ENCODE measurements at regions not wholly inside any gene's neighbourhood (a gene's known extent, or its start where the extent isn't known, plus 50 kb on each side); places are given as distances from the start of the nearest gene placed in this dataset.

DNA sequence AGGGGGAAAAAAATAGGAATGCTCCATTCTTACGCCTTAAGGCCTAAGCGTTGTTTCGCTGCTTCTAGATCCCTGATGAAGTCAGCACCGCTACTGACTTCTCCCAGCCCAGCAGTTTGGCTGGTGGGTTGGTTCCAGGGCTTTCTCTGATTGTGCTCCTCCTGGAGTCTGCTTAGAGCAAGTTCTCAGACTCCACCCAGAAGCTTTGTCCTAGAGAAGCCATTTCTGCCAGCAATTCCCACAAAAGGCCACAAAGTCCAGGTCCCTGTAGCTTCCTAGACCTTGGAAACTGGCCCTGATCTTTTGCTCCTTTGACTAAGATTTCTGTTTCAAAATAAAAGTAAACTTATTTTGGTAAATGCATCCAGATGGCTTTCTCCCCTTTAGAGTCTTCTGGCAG is 65.4 kb downstream of the KCTD12 start:
- TF ChIP-seq, protein P1, sequence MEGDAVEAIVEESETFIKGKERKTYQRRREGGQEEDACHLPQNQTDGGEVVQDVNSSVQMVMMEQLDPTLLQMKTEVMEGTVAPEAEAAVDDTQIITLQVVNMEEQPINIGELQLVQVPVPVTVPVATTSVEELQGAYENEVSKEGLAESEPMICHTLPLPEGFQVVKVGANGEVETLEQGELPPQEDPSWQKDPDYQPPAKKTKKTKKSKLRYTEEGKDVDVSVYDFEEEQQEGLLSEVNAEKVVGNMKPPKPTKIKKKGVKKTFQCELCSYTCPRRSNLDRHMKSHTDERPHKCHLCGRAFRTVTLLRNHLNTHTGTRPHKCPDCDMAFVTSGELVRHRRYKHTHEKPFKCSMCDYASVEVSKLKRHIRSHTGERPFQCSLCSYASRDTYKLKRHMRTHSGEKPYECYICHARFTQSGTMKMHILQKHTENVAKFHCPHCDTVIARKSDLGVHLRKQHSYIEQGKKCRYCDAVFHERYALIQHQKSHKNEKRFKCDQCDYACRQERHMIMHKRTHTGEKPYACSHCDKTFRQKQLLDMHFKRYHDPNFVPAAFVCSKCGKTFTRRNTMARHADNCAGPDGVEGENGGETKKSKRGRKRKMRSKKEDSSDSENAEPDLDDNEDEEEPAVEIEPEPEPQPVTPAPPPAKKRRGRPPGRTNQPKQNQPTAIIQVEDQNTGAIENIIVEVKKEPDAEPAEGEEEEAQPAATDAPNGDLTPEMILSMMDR (conservative IDR thresholded peaks at IDR 0.05; ENCODE audit: low read depth, low read length): no peak
- H3K4me3 ChIP-seq (ENCODE audit: low read length): no peak overlapping the region
- no peak for DNase-seq (ENCODE audit: low read depth)

DNA sequence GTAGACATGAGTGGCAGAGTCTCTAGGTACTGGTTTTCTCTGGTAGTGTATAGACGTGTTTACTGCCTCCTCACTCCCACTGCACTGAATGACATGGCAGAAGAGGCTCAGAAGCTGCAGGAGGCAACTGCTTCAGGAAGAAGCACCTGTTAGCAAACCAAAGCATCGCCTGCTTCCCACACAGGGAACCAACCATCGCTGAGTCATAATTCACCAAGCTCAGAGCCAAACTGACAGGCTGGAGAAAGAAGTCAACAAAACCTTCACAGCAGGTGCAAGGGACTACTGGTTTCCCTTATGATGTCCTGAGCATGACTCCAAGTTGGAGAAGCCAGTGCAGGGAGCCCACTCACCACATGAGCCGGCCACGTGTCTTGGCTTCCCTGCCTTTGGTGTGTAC is 69.8 kb downstream of the KCTD12 start:
- no peak overlapping the region for H3K4me3 ChIP-seq (ENCODE audit: low read length)
- TF ChIP-seq, protein P1 (conservative IDR thresholded peaks at IDR 0.05; ENCODE audit: low read depth, low read length): no peak
- no peak for DNase-seq (ENCODE audit: low read depth)

DNA sequence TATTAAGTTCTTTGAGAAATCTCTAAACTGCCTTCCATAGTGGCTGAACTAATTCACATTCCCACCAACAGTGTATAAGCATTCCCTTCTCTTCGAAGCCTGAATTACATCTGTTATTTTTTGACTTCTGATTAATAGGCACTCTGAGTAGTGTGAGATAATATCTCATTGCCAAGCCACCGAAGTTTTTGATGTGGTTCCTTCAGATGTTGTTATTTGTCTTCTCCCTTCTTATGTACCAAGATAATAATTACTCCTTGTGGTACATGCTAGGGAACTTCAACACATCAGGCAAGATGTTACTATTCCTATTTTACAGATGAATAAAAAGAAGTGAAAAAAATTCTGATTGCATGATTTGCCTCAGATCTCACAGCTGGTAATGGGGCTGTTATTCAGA is 70.9 kb downstream of the KCTD12 start:
- TF ChIP-seq, protein P1 (conservative IDR thresholded peaks at IDR 0.05; ENCODE audit: low read depth, low read length): no peak
- no peak for DNase-seq (ENCODE audit: low read depth)
- no peak overlapping the region for H3K4me3 ChIP-seq (ENCODE audit: low read length)

DNA sequence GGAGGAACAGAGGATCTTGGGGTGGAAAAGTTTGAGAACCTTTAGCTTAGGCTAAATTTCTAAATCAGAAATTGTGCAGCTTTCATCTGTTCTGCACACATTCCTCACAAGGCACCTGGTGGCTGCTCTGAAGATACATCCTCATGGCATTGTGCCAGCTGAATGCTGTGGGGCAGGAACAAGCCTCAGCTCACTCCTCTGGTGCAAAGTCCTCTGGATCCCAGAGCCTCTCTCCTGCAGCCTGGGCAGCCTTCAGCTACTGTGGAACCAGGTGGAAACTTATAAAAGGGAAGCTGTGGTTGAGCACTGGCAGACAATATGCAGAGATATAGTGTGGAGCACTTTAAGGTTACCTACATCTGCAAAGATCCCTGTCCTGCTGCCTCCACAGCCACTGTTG is 72.3 kb downstream of the KCTD12 start:
- no peak for DNase-seq (ENCODE audit: low read depth)
- TF ChIP-seq, protein P1 (conservative IDR thresholded peaks at IDR 0.05; ENCODE audit: low read depth, low read length): no peak
- H3K4me3 ChIP-seq (ENCODE audit: low read length): no peak overlapping the region

DNA sequence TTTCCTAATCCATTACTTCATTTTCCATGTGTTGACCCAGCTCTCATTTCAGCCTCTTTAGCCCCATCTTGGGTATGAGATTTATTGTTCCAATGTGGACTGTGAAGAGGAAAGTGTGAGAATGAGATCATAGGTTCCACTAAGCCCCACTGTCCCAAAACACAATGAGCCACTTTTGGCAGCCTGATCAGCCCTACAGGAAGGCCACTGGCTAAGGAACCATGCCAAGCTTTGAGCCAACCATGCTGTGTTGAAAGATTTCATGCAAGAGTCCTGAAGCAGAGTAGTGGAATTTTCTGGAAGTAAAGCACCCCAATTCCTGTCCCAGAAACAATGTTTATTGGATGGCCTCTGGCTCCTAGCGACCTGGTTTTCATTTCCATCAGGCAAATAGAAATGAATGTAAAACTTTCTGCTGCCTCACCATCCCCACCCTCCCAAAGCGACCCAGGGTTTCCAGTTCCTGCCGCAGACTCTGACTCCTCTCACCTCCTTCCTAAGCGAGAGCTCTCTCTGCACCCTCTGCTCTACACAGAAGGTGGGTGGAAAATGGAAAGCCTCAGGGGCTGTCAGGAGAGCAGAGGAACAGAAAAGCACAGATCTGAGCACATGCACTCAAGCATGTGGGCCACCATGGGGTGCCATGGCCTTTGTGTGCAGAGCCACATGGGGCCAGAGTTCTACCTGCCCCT is 73.1 kb downstream of the KCTD12 start:
- TF ChIP-seq, protein P1 (conservative IDR thresholded peaks at IDR 0.05; ENCODE audit: low read depth, low read length): no peak
- H3K4me3 ChIP-seq (ENCODE audit: low read length): no peak overlapping the region
- no peak for DNase-seq (ENCODE audit: low read depth)

DNA sequence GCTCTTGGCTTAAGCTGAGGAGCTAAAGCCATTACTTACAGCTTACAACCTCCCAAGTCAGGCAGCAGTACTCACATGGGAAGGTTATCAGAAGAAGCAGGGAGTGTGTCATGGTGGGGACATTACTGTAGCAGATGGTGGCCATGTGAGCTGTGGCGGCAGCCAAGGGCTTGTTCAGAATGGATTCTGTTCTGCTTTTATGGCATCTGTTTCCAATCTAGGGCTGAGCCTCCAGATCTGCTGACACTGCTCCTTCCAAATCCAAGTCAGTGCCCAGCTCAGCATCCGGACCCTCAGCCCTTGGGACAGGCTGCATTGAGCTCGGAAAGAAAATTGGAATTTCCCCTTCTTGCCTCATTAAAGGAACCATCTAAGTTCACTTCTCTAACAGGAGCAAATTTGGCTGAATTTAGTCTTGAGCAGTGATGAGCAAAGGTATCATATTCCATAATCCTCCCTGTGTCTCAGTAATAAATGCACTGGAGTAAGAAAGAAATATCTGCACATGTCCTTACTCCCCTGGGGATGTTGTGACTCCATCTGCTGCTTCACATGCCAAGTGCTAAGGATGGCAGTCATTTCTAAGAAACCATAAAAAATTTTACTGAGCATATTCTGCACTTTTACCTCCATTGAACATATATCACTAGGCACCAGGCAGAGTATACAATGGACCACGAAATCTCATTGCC is 73.9 kb downstream of the KCTD12 start:
- TF ChIP-seq, protein P1 (conservative IDR thresholded peaks at IDR 0.05; ENCODE audit: low read depth, low read length): no peak
- no peak overlapping the region for H3K4me3 ChIP-seq (ENCODE audit: low read length)
- DNase-seq (ENCODE audit: low read depth): no peak

DNA sequence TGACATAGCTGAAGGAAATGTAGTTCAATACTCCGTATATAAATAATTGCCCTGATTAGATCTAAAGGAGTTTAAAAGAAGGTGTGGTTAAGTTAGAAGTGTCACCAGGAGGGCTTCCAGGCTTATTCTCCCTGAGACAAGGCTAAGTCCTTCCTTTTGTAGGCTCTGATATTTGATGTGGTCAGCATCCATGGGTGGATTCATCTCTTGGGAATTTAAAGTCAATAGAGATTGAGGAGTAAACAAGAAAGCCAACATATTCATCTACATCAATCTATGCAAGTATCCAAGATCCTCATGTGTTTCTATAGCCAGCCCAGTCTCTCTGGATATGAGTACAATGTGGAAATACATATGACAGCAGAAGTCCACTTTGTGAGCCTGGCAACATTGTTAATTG is 76.8 kb downstream of the KCTD12 start:
- TF ChIP-seq, protein P1 (conservative IDR thresholded peaks at IDR 0.05; ENCODE audit: low read depth, low read length): no peak
- no peak overlapping the region for H3K4me3 ChIP-seq (ENCODE audit: low read length)
- no peak for DNase-seq (ENCODE audit: low read depth)
